GM18502 (cell line): ENCODE measurements at regions not wholly inside any gene's neighbourhood (a gene's known extent, or its start where the extent isn't known, plus 50 kb on each side); places are given as distances from the start of the nearest gene placed in this dataset.

Experiments
- ATAC-seq: cut with Tn5 transposase; IDR thresholded peaks from one replicate; pipeline ENCODE4 v1.9.1; 2021; ENCODE audit warnings: mild to moderate bottlenecking; ENCODE audit not compliant: unreplicated experiment, poor library complexity

DNA sequence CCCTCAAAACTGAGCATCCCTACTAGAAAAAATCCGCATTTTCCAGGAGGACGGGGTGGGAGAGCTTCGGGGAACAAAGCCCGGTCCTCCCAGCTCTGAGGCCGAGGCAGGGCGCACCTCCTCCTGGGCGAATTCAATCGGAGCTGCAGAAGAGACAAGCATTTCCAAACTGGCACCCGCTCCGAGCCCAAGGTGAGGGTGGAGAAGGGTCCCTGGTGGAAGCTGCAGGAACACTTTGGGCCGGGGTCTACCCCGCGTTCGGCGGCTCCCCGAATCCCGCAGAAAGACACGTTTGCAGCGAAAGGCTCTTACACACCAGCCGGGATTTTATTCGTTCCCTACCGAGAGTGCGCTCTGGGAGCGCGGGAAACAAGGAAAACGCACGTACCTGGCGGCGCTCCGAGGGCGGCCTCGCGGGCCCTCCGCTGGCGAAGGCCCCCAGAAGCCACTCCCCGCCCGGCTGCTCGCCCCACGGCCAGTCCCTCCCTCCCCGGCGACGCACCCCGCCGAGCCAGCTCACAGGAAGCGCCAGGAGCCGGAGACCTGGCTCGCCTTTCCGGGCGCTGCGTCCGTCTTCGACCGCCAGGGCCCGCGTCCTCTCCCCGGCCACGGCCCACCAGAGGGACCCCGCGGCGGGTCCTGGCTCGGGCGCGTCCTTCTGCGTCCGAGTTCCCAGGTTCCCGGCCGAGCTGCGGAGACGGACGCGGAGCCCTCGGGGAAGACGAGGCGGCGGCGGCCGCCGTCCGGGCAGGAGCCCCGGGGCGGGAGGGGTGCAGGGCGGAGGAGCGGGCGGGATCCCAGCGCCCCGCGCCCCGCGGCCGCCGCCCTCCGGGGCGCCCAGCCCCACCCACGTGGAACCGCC is 49.8 kb upstream of the BAHCC1 start:
- peak; percentile 50 for ATAC-seq
